HL-60 (cell line): ENCODE measurements at regions not wholly inside any gene's neighbourhood (a gene's known extent, or its start where the extent isn't known, plus 50 kb on each side); places are given as distances from the start of the nearest gene placed in this dataset.

Source experiments
- POLR2AphosphoS5 ChIP-seq: IDR thresholded peaks from 2 replicates; pipeline ENCODE4 v1.6.1; 2012; ENCODE audit warnings: low read depth
- TF ChIP-seq, protein P1 (sequence below): IDR thresholded peaks from one replicate; pipeline ENCODE4 v1.5.1; 2011; ENCODE audit warnings: low read length, control low read depth, inconsistent platforms; ENCODE audit not compliant: insufficient read depth

GRCh38 chr22:26904483-26904882 lies 247.1 kb downstream of the MIAT start:
- TF ChIP-seq, protein P1, sequence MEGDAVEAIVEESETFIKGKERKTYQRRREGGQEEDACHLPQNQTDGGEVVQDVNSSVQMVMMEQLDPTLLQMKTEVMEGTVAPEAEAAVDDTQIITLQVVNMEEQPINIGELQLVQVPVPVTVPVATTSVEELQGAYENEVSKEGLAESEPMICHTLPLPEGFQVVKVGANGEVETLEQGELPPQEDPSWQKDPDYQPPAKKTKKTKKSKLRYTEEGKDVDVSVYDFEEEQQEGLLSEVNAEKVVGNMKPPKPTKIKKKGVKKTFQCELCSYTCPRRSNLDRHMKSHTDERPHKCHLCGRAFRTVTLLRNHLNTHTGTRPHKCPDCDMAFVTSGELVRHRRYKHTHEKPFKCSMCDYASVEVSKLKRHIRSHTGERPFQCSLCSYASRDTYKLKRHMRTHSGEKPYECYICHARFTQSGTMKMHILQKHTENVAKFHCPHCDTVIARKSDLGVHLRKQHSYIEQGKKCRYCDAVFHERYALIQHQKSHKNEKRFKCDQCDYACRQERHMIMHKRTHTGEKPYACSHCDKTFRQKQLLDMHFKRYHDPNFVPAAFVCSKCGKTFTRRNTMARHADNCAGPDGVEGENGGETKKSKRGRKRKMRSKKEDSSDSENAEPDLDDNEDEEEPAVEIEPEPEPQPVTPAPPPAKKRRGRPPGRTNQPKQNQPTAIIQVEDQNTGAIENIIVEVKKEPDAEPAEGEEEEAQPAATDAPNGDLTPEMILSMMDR: no peak
- TF ChIP-seq POLR2AphosphoS5: no peak
